H1 (cell line): ENCODE measurements at regions not wholly inside any gene's neighbourhood (a gene's known extent, or its start where the extent isn't known, plus 50 kb on each side); places are given as distances from the start of the nearest gene placed in this dataset.

Source experiments
- CTCF ChIA-PET: fragments of 300-600 bp; sonication (Branson Sonifier 250); formaldehyde crosslinking; loops from one replicate; lab custom pipeline; 2021; ENCODE audit not compliant: partially characterized antibody; lab: Charles Lee
- POLR2A ChIA-PET: fragments of 300-600 bp; sonication (Branson Sonifier 250); formaldehyde crosslinking; loops from one replicate; lab custom pipeline; 2021; ENCODE audit warnings: inconsistent platforms; ENCODE audit not compliant: partially characterized antibody; lab: Charles Lee
- DNase-seq, 2 experiments: peaks; one replicate each; pipeline versions ENCODE4 v3.0.0 to v3.0.0-alpha.2; 2010 to 2022; ENCODE audit warnings: low spot score in 2 of 2, low read depth in 1 of 2, mixed read lengths in 1 of 2
- FAIRE-seq: peaks from 2 replicates; lab custom pipeline; 2011; peaks lifted over from hg19 to GRCh38; lab: Jason Lieb, UNC
- H2AFZ ChIP-seq: 2 replicates; pipeline ENCODE4 v1.8.1; 2012; ENCODE audit warnings: low read length, inconsistent platforms
- H2AK5ac ChIP-seq: 2 replicates; pipeline ENCODE4 v1.6.1; 2013; ENCODE audit warnings: low read depth, low read length
- H2BK120ac ChIP-seq: replicated peaks from 2 replicates; pipeline ENCODE3; 2013; ENCODE audit warnings: low read depth, low read length, inconsistent platforms
- H2BK12ac ChIP-seq: 2 replicates; pipeline ENCODE4 v1.6.1; 2013; ENCODE audit warnings: low read depth, low read length
- H2BK15ac ChIP-seq: 2 replicates; pipeline ENCODE4 v1.6.1; 2013; ENCODE audit warnings: low read length
- H2BK20ac ChIP-seq: 2 replicates; pipeline ENCODE4 v1.6.1; 2013; ENCODE audit warnings: low read length
- H2BK5ac ChIP-seq: 2 replicates; pipeline ENCODE4 v1.6.1; 2013; ENCODE audit warnings: low read depth, low read length
- H3K14ac ChIP-seq: 2 replicates; pipeline ENCODE4 v1.6.1; 2013; ENCODE audit warnings: inconsistent platforms; ENCODE audit not compliant: insufficient read length
- H3K18ac ChIP-seq: 2 replicates; pipeline ENCODE4 v1.6.1; 2013; ENCODE audit warnings: low read length; ENCODE audit errors: extremely low read depth
- H3K23ac ChIP-seq: 2 replicates; pipeline ENCODE4 v1.6.1; 2013; ENCODE audit warnings: inconsistent platforms; ENCODE audit not compliant: insufficient read length
- H3K23me2 ChIP-seq: 2 replicates; pipeline ENCODE4 v1.6.1; 2013; ENCODE audit warnings: low read depth, low read length
- H3K27ac ChIP-seq: 2 replicates; pipeline ENCODE4 v1.6.1; 2011; ENCODE audit warnings: low read depth, low read length, inconsistent platforms
- H3K27me3 ChIP-seq, 4 experiments: replicated peaks in 1 of 4; 1 replicate in 1 of 4; 2 replicates in 3 of 4; pipeline versions ENCODE4 v1.6.1 to v1.8.1; 2011 to 2013; ENCODE audit warnings: low read length in 3 of 4, mild to moderate bottlenecking in 3 of 4, inconsistent platforms in 2 of 4, mixed read lengths in 2 of 4, moderate library complexity in 1 of 4; ENCODE audit not compliant: control insufficient read depth in 3 of 4, insufficient read depth in 3 of 4; ENCODE audit errors: extremely low read depth in 1 of 4
- H3K36me3 ChIP-seq, 4 experiments: 2 replicates each; pipeline versions ENCODE4 v1.6.1 to v1.8.1; 2011 to 2013; ENCODE audit warnings: mild to moderate bottlenecking in 4 of 4, low read length in 3 of 4, moderate library complexity in 2 of 4, control low read depth in 1 of 4, inconsistent platforms in 1 of 4; ENCODE audit not compliant: insufficient read depth in 4 of 4, control insufficient read depth in 2 of 4
- H3K4ac ChIP-seq: replicated peaks from 2 replicates; pipeline ENCODE3; 2013; ENCODE audit warnings: low read length, low read depth, mixed read lengths, inconsistent platforms; ENCODE audit not compliant: insufficient read length
- H3K4me1 ChIP-seq, 4 experiments: replicated peaks in 1 of 4; 1 replicate in 1 of 4; 2 replicates in 3 of 4; pipeline versions ENCODE4 v1.6.1 to v1.8.1; 2011 to 2013; ENCODE audit warnings: low read length in 3 of 4, inconsistent platforms in 2 of 4, mixed read lengths in 1 of 4; ENCODE audit not compliant: insufficient read depth in 4 of 4, control insufficient read depth in 3 of 4
- H3K4me2 ChIP-seq, 2 experiments: 2 replicates each; pipeline versions ENCODE4 v1.6.1 to v1.8.1; 2011 to 2013; ENCODE audit warnings: low read depth in 2 of 2, low read length in 2 of 2, control low read depth in 1 of 2, inconsistent platforms in 1 of 2, mild to moderate bottlenecking in 1 of 2; ENCODE audit not compliant: insufficient read depth in 1 of 2
- H3K4me3 ChIP-seq, 4 experiments: fragments of 200-600, 300-600 bp in 1 of 4; sonication (generic), shearing (Covaris generic), sonication (Bioruptor Twin) in 1 of 4; 2 replicates each; pipeline versions ENCODE4 v1.5.1 to v1.8.1; 2011 to 2016; ENCODE audit warnings: low read length in 4 of 4, low read depth in 3 of 4, control low read depth in 2 of 4, inconsistent platforms in 2 of 4, mild to moderate bottlenecking in 2 of 4, mixed read lengths in 1 of 4, moderate library complexity in 1 of 4; ENCODE audit not compliant: insufficient read depth in 2 of 4; ENCODE audit errors: extremely low read depth in 1 of 4
- H3K56ac ChIP-seq: replicated peaks from 2 replicates; pipeline ENCODE3; 2013; ENCODE audit warnings: low read depth, mild to moderate bottlenecking, mixed read lengths, low read length, inconsistent platforms; ENCODE audit not compliant: insufficient read length
- H3K79me1 ChIP-seq: 2 replicates; pipeline ENCODE4 v1.6.1; 2013; ENCODE audit warnings: low read depth, low read length, control low read depth
- H3K79me2 ChIP-seq, 2 experiments: 2 replicates each; pipeline versions ENCODE4 v1.6.1 to v1.8.1; 2012 to 2013; ENCODE audit warnings: low read length in 2 of 2, mild to moderate bottlenecking in 2 of 2, inconsistent platforms in 1 of 2; ENCODE audit not compliant: insufficient read depth in 2 of 2, control insufficient read depth in 1 of 2
- H3K9ac ChIP-seq, 4 experiments: replicated peaks in 1 of 4; 1 replicate in 1 of 4; 2 replicates in 3 of 4; pipeline versions ENCODE4 v1.6.1 to v1.8.1; 2011 to 2013; ENCODE audit warnings: low read depth in 3 of 4, low read length in 3 of 4, control low read depth in 2 of 4, mild to moderate bottlenecking in 2 of 4, moderate library complexity in 2 of 4, inconsistent platforms in 1 of 4; ENCODE audit errors: extremely low read depth in 1 of 4
- H3K9me3 ChIP-seq, 2 experiments: 2 replicates each; pipeline versions ENCODE4 v1.6.1 to v1.8.1; 2012 to 2013; ENCODE audit warnings: mild to moderate bottlenecking in 2 of 2, moderate library complexity in 2 of 2, control low read depth in 1 of 2, inconsistent platforms in 1 of 2, low read depth in 1 of 2, low read length in 1 of 2, mixed read lengths in 1 of 2; ENCODE audit not compliant: insufficient read depth in 2 of 2
- H4K20me1 ChIP-seq, 2 experiments: replicated peaks in 1 of 2; 2 replicates each; pipeline versions ENCODE3 to v1.8.1; 2011 to 2013; ENCODE audit warnings: inconsistent platforms in 2 of 2, low read length in 2 of 2, mild to moderate bottlenecking in 1 of 2; ENCODE audit not compliant: insufficient read depth in 2 of 2, control insufficient read depth in 1 of 2
- H4K5ac ChIP-seq: 2 replicates; pipeline ENCODE4 v1.6.1; 2013; ENCODE audit warnings: low read length, low read depth, mixed read lengths, inconsistent platforms; ENCODE audit not compliant: insufficient read length
- H4K8ac ChIP-seq: 2 replicates; pipeline ENCODE4 v1.8.0; 2013; ENCODE audit warnings: mild to moderate bottlenecking, moderate library complexity, low read length, inconsistent platforms; ENCODE audit not compliant: insufficient read depth; ENCODE audit errors: extremely low read depth
- H4K91ac ChIP-seq: replicated peaks from 2 replicates; pipeline ENCODE3; 2013; ENCODE audit warnings: low read length, mixed read lengths, inconsistent platforms; ENCODE audit not compliant: insufficient read length
- CHD7 ChIP-seq: fragments of 300-600 bp; sonication (generic); IDR thresholded peaks from 2 replicates; pipeline ENCODE4 v1.7.1; 2012; ENCODE audit warnings: low read length, moderate library complexity, mild to moderate bottlenecking, inconsistent platforms; ENCODE audit not compliant: insufficient replicate concordance
- POU5F1 ChIP-seq: IDR thresholded peaks from 2 replicates; pipeline ENCODE4 v1.6.1; 2011; ENCODE audit warnings: low read depth, mild to moderate bottlenecking, low read length, moderate library complexity

DNA sequence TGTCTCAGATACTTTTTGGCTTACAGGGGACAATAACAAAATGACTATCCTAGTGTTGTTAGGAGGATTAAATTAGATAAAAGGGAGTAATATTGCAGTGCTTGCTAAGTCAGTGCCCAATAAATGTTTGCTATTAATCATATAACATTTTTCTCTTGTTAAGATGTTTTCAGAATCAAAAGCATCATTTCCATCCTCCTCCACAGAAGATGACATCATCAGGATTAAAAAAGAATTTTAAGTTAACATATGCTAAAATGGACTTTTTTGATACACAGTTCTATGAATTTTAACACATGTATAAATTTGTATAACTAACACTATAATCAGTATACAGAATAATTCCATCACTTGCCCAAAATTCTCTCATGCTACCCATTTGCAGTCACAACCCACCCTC, 492.6 kb downstream of the GRIN2A start:
- no peak overlapping the region for H3K9ac ChIP-seq
- DNase-seq = no peak
- H3K23me2 ChIP-seq = no peaks in the 10 kb centered on the region
- no peaks in the 10 kb centered on the region for H3K36me3 ChIP-seq
- H2BK120ac ChIP-seq = no peak overlapping the region
- H3K14ac ChIP-seq = no peak overlapping the region
- H2BK20ac ChIP-seq = no peak overlapping the region
- H2AFZ ChIP-seq = no peak overlapping the region
- H3K27me3 ChIP-seq = no peaks in the 10 kb centered on the region
- H2BK5ac ChIP-seq = no peak overlapping the region
- no peak overlapping the region for H3K56ac ChIP-seq
- H2AK5ac ChIP-seq = no peak overlapping the region
- H4K8ac ChIP-seq = no peak overlapping the region
- H4K5ac ChIP-seq = no peak overlapping the region
- no peak overlapping the region for H2BK15ac ChIP-seq
- peaks cover 2% of the 10 kb centered on the region; the same call in 1 of the 2 replicates for H3K79me1 ChIP-seq
- H2BK12ac ChIP-seq = no peak overlapping the region
- no peaks in the 10 kb centered on the region for H3K9me3 ChIP-seq
- H3K23ac ChIP-seq = no peak overlapping the region
- H3K4ac ChIP-seq = no peak overlapping the region
- H3K4me1 ChIP-seq = peaks cover 0 to 4% (median 0%) of the 10 kb centered on the region in 4 experiments; a peak in 2 of 7 replicates
- no peak overlapping the region for H4K91ac ChIP-seq
- ChIA-PET POLR2A (interaction anchor here (1.8 kb wide), 1 partner anchor 13 kb away, joined by 5 read pairs; no protein-coding TSS in a partner anchor), CTCF (no interaction called here)
- no peak overlapping the region for H3K4me3 ChIP-seq
- FAIRE-seq = no peak
- no peak overlapping the region for H3K27ac ChIP-seq
- H3K79me2 ChIP-seq = peaks cover 0 to 63% of the 10 kb centered on the region in 2 experiments; a peak in 3 of 4 replicates
- no peaks in the 10 kb centered on the region for H4K20me1 ChIP-seq
- H3K18ac ChIP-seq = no peak overlapping the region
- no peak overlapping the region for H3K4me2 ChIP-seq
- TF ChIP-seq CHD7 (no peak), POU5F1 (no peak)
